ENCODE measurements at regions not wholly inside any gene's neighbourhood (a gene's known extent, or its start where the extent isn't known, plus 50 kb on each side); places are given as distances from the start of the nearest gene placed in this dataset.

GRCh38 chr4:4922441-4922840 is 63.0 kb downstream of the MSX1 start:
- no peak overlapping the region for H3K4me3 ChIP-seq (ENCODE audit: low read length)
- no peak for DNase-seq (ENCODE audit: low read depth)
- TF ChIP-seq CTCF (conservative IDR thresholded peaks at IDR 0.05; ENCODE audit: low read length): no peak

- no peak for TF ChIP-seq CTCF (conservative IDR thresholded peaks at IDR 0.05; ENCODE audit: low read length)
- DNase-seq (ENCODE audit: low read depth): no peak
- H3K4me3 ChIP-seq (ENCODE audit: low read length): no peak overlapping the region
These were observed 63.7 kb downstream of the MSX1 start for GRCh38 chr4:4923201-4923600.

GRCh38 chr4:4930677-4931076 is 71.2 kb downstream of the MSX1 start:
- no peak for DNase-seq (ENCODE audit: low read depth)
- H3K4me3 ChIP-seq (ENCODE audit: low read length): no peak overlapping the region
- TF ChIP-seq CTCF (conservative IDR thresholded peaks at IDR 0.05; ENCODE audit: low read length): no peak

- no peak for TF ChIP-seq CTCF (conservative IDR thresholded peaks at IDR 0.05; ENCODE audit: low read length)
- no peak for DNase-seq (ENCODE audit: low read depth)
- no peak overlapping the region for H3K4me3 ChIP-seq (ENCODE audit: low read length)
These were observed 76.5 kb downstream of the MSX1 start for GRCh38 chr4:4935974-4936373.

- TF ChIP-seq CTCF (conservative IDR thresholded peaks at IDR 0.05; ENCODE audit: low read length): no peak
- no peak for DNase-seq (ENCODE audit: low read depth)
- no peak overlapping the region for H3K4me3 ChIP-seq (ENCODE audit: low read length)
These were observed 78.5 kb downstream of the MSX1 start for GRCh38 chr4:4937926-4938325.

- DNase-seq (ENCODE audit: low read depth): no peak
- H3K4me3 ChIP-seq (ENCODE audit: low read length): no peak overlapping the region
- no peak for TF ChIP-seq CTCF (conservative IDR thresholded peaks at IDR 0.05; ENCODE audit: low read length)
These were observed 77.5 kb downstream of the CYTL1 start for GRCh38 chr4:4941751-4942150.

- TF ChIP-seq CTCF (conservative IDR thresholded peaks at IDR 0.05; ENCODE audit: low read length): no peak
- DNase-seq (ENCODE audit: low read depth): no peak
- no peak overlapping the region for H3K4me3 ChIP-seq (ENCODE audit: low read length)
These were observed 76.6 kb downstream of the CYTL1 start for GRCh38 chr4:4942658-4943057.

Data from AG10803 (cell line).